GM18502 (cell line): ENCODE measurements at regions not wholly inside any gene's neighbourhood (a gene's known extent, or its start where the extent isn't known, plus 50 kb on each side); places are given as distances from the start of the nearest gene placed in this dataset.

Experiments
- ATAC-seq: cut with Tn5 transposase; IDR thresholded peaks from one replicate; pipeline ENCODE4 v1.9.1; 2021; ENCODE audit warnings: mild to moderate bottlenecking; ENCODE audit not compliant: unreplicated experiment, poor library complexity

- no peak for ATAC-seq
These were observed 199.8 kb downstream of the JCAD start for GRCh38 chr10:29859521-29860130.

GRCh38 chr10:29858702-29859267 lies 200.6 kb downstream of the JCAD start:
- ATAC-seq: no peak

DNA sequence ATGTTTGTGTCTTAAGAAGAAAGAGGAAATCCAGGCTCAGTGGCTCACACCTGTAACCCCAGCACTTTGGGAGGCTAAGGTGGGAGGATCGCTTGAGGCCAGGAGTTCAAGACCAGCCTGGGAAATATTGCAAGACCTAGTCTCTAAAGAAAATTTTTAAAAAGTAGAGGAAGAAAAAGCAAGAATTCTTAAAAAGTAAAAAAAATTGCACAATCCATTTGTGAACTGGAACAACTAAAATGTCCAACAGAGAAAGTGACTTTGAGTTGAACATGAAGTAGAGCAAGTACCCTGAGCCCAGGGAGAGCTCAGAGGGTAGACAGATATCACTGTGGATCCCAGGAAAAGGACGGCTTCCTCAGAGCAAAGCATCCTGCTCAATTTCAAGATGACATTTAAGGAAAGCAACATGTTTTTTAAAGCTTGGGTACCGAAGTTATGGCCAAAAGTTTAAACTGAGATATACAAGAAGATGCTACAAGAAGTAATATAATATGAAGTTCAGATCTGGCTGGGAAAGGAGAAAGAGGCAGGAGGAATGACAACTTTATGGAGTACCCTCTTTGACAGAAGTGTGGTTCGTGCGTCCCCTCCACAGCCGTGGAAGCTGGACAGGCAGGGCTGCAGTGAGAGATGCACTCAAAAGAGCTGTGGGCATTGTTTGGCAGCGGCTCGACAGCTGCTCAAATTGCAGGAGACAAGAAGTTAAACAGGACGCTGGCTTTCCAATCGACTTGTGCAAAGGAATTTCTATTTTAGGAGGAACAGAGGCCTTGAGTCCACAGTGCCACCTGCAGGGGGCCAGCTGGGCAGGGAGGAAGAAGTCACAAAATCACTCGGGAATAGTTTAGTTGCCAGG lies 201.3 kb downstream of the JCAD start:
- no peak for ATAC-seq

- ATAC-seq: no peak
These were observed 203.1 kb downstream of the JCAD start for GRCh38 chr10:29856295-29856694.

DNA sequence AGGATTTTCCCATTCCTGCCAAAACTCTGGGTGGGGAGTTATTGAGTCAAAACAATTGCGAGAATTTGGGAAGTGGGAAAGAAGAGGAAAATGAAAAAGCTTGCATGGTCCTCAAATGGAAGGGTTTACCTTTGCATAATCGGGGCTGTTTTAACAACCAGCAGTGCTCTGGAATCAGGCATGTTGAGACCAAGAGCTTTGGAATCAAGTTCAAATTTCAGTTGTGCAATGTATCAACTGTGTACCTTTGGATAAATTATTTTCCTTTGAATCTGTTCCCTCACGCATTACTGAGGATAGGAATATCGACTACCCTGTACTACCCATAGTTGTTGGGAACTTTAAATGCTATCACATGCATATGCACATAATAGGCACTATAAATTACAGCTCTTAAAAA lies 205.5 kb downstream of the JCAD start:
- ATAC-seq: no peak

DNA sequence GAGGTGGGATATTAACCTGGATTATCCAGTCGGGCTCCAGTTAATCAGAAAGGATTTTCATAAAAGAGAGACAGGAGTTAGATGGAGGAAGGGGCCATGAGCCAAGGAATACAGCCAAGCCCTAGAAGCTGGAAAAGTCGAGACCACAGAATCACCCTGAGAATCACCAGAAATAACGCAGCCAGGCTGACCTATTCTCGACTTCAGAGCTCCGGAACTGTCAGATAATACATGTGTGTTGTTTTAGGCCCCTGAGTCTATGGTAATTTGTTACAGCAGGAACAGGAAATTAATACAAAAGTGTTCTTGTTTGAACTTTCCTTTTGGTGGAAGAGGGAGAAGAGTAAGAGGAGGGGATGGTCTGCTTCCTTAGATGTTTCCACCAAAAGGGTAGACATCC lies 208.1 kb downstream of the JCAD start:
- no peak for ATAC-seq

GRCh38 chr10:29850371-29850770 lies 209.0 kb downstream of the JCAD start:
- ATAC-seq: no peak

GRCh38 chr10:29849886-29850285 lies 209.5 kb downstream of the JCAD start:
- ATAC-seq: no peak

- ATAC-seq: no peak
These were observed 210.1 kb downstream of the JCAD start for GRCh38 chr10:29849126-29849833.

DNA sequence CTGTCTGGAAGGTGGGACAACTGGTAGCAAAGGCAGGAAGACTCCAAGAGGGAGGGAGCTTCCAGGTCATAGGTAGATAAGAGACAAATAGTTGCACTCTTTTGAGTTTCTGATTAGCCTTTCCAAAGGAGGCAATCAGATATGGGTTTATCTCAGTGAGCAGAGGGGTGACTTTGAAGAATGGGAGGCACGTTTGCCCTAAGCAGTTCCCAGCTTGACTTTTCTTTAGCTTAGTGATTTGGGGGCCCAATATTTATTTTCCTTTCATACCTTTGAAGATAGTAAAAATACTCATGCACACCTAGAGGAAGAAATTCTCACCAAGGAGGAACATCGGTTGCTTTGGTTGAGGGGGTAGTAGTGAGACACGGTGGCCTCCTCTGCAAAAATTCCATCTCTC lies 212.1 kb upstream of the SVIL start:
- ATAC-seq: no peak

GRCh38 chr10:29845166-29845565 lies 210.4 kb upstream of the SVIL start:
- no peak for ATAC-seq

GRCh38 chr10:29843143-29843542 lies 208.4 kb upstream of the SVIL start:
- ATAC-seq: no peak

GRCh38 chr10:29841724-29842649 lies 207.2 kb upstream of the SVIL start:
- ATAC-seq: no peak

- no peak for ATAC-seq
These were observed 205.9 kb upstream of the SVIL start for GRCh38 chr10:29840516-29841276.

DNA sequence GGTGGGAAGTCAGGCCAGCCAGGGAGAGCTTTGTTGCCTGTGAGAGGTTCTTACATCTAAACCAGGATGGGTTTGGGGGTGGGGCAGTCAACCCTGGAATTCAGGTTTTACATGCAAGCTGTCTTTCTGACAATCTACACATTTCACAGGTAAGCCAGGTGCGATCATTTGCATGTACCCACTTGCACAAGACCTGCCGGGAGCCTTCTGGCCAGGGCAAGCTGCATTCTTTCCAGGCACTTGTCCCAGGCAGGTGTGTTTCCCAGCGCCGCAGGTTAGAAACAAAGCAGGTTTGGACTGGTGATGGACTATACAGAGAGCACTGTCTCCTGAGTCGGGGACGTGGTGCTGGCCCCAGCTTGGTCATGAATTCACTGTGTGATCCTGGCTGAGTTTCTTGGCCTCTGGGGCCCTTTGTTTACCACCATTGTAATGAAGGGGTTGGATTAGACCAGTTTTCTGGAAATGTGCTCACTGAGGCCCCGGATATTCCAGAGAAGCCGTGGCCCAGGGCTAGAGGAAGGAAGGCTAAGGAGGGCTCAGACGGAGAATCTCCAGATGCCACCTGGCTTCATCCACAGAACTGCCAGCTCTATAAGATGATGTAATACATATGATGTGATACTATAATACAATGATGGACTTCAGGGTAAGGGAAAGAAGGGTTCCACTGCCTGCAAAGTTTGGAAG lies 205.2 kb upstream of the SVIL start:
- ATAC-seq: no peak

- ATAC-seq: no peak
These were observed 203.8 kb upstream of the SVIL start for GRCh38 chr10:29838539-29838938.

DNA sequence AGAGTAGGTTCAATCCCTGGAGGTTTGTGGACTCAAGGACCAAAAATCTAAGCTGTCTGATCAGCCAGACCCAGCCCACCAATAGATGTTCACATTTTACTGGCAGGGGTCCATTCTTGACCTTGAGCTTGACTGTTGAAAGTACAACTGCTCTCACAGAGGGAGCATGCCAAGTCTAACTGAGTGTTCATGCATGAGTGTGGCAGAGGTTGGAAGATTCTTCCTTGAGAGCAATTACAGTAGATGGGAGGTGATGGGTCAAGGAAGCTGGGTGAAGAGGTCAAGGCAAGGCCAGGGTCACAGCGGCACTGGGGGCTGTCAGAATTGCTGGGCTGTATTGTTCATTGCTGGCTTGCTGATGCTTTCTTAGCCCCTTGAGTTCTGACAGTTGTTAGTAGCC lies 202.8 kb upstream of the SVIL start:
- no peak for ATAC-seq

DNA sequence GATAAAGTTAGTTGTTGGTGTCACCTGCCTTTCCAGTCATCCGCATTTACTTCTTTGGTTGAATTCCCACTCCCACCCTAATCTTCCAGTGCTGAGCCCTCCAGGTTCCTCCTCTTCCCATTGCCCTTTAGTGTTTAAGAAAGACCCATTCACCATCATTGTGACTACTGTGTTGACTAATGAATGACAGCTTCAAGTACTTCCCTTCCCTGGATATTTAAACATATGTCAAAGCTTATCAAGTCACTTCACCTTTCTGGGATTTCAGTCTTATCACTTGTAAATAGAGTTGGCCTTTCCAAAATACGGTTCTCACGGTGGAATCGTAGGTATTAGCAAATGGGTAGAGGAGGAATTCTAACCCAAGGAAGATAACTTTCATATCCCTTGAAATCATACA lies 201.6 kb upstream of the SVIL start:
- ATAC-seq: no peak

GRCh38 chr10:29835055-29835454 lies 200.3 kb upstream of the SVIL start:
- no peak for ATAC-seq
